ENCODE measurements at regions not wholly inside any gene's neighbourhood (a gene's known extent, or its start where the extent isn't known, plus 50 kb on each side); places are given as distances from the start of the nearest gene placed in this dataset.
A peak's percentile ranks its signal among the peaks of the same experiment; 100 is the strongest.
"Not testable (repeated sequence)": the region's sequence is repeated elsewhere in the genome, so short reads cannot be mapped to it uniquely, and the experiment has no call there.

DNA sequence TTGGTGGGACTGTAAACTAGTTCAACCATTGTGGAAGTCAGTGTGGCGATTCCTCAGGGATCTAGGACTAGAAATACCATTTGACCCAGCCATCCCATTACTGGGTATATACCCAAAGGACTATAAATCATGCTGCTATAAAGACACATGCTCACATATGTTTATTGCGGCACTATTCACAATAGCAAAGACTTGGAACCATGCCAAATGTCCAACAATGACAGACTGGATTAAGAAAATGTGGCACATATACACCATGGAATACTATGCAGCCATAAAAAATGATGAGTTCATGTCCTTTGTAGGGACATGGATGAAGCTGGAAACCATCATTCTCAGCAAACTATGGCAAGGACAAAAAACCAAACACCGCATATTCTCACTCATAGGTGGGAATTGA, 370.4 kb downstream of the DLEU7 start:
- FAIRE-seq; DNase-seq (ENCODE audit: low spot score): not testable (repeated sequence)

GRCh38 chr13:50474088-50474662, 369.3 kb downstream of the DLEU7 start:
- no peak for FAIRE-seq
- DNase-seq (ENCODE audit: low spot score): no peak

DNA sequence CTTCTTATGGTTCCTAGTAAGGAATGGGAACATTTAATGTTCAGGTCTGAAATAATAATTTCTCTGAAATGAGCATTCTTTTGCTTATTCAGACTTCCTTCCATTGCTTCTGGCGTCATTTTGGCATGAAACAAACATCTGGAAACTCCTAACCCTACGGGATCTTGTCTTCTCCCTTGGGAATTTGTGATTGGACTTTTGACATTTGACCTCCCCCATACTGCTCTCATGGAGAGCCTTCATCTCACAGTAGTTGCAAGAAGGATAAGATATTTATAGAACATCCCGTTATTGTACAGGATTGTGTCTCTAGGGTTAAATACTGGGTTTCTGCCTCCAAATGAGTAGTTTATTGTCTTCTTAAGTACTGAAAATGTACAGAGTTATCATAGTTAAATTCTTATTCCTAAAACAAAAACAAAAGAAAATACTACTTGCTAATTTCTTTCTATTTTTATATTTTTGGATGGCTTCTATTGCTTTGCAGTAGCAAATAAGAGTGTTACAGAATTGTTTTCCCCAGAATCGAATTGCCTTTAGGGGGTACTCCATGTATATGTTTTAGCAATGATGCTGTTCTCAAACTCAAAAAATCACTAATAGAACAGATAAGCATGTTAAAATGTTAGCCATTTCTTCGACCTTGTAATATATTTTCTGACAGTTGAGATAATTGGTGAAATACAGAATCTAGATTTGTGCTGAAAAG, 366.8 kb downstream of the DLEU7 start:
- FAIRE-seq: no peak
- DNase-seq (ENCODE audit: low spot score): no peak

GRCh38 chr13:50481936-50482335, 361.6 kb downstream of the DLEU7 start:
- DNase-seq (ENCODE audit: low spot score): no peak
- no peak for FAIRE-seq

DNA sequence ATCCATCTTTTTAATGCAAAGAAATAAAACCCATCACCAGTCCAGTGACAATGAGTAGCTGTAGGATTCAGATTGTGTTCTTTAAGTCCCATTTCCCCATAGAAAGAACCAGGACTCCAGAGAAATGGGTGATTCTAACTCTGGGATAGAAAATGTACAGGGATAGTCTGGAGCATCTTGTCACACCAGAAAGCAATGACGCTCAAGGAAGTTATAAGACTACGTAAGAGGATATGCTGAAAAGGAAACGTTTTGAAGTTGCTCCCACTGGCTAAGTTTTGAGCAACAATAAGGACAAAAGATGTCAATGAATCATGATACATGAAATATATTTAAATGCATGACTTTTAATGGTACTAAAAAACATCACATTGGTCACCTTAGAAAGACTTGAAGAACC, 360.1 kb downstream of the DLEU7 start:
- no peak for FAIRE-seq
- no peak for DNase-seq (ENCODE audit: low spot score)

- no peak for DNase-seq (ENCODE audit: low spot score)
- no peak for FAIRE-seq
Observed at GRCh38 chr13:50484472-50485113, 358.9 kb downstream of the DLEU7 start.

- no peak for DNase-seq (ENCODE audit: low spot score)
- no peak for FAIRE-seq
Observed at GRCh38 chr13:50485979-50486935, 357.2 kb downstream of the DLEU7 start.

DNA sequence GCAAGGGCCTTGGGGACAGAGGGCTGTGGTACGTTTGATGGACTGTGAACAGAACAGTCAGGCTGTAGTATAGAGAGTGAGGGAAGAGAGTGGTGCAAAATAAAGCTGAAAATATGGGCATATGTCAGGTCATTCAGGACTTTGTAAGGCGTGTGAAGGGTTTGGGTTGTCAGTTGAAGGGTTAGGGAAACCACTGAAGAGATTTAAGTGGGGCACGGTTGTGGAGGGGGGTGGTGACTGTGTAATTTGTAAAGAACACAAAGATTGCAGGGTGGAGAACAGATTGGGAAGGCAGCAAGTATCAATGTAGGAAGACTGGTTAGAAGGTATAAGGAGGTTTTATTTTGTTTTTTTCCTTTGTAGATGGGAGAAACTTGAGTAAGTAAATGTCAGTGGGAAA, 349.8 kb downstream of the DLEU7 start:
- FAIRE-seq (no peak), DNase-seq (ENCODE audit: low spot score) (no peak)

DNA sequence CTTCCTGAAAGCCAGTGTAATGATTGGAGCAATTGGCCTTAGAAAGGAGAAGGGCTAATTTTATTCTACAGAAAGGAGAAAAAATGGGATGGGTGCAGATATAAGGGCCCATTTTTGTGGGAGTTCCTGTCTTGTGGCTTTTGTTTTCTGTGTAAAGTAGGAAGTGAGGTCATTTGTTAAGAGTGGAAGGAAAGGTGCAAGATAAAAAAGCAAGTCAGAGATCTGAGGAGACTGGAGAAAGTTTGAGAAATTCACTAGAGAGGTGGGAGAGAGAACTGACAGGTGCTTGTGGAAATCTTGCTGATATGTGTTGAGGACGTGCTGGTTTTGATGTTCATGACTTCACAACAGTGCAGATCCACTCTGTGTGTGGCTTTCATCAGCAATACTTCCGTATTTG, 349.4 kb downstream of the DLEU7 start:
- DNase-seq (ENCODE audit: low spot score) (no peak), FAIRE-seq (no peak)

DNA sequence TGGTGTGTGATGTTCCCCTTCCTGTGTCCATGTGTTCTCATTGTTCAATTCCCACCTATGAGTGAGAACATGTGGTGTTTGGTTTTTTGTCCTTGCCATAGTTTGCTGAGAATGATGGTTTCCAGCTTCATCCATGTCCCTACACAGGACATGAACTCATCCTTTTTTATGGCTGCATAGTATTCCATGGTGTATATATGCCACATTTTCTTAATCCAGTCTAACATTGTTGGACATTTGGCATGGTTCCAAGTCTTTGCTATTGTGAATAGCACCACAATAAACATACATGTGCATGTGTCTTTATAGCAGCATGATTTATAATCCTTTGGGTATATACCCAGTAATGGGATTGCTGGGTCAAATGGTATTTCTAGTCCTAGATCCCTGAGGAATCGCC, 340.3 kb downstream of the DLEU7 start:
- FAIRE-seq; DNase-seq (ENCODE audit: low spot score): not testable (repeated sequence)

DNA sequence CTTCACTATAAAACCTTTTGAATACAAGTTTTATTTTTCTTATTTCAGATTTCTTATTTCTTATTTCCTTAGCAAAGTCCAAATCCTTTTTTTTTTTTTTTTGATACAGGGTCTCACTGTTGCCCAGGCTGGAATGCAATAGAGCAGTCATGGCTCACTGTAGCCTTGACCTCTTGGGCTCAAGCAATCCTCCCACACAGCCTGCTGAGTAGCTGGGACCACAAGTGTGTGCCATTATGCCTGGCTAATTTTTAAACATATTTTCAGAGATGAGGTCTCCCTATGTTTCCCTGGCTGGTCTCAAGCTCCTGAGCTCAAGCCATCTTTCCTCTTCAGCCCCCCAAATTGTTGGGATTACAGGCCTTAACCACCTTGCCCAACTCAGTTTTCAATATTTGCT, 334.3 kb downstream of the DLEU7 start:
- DNase-seq (ENCODE audit: low spot score) (no peak), FAIRE-seq (no peak)

GRCh38 chr13:50509771-50510441, 333.6 kb downstream of the DLEU7 start:
- DNase-seq (ENCODE audit: low spot score) (no peak), FAIRE-seq (no peak)

- FAIRE-seq; DNase-seq (ENCODE audit: low spot score): not testable (repeated sequence)
Observed at GRCh38 chr13:50510885-50511545, 332.5 kb downstream of the DLEU7 start.

- no peak for DNase-seq (ENCODE audit: low spot score)
Observed at GRCh38 chr13:50511877-50512341, 331.6 kb downstream of the DLEU7 start.

DNA sequence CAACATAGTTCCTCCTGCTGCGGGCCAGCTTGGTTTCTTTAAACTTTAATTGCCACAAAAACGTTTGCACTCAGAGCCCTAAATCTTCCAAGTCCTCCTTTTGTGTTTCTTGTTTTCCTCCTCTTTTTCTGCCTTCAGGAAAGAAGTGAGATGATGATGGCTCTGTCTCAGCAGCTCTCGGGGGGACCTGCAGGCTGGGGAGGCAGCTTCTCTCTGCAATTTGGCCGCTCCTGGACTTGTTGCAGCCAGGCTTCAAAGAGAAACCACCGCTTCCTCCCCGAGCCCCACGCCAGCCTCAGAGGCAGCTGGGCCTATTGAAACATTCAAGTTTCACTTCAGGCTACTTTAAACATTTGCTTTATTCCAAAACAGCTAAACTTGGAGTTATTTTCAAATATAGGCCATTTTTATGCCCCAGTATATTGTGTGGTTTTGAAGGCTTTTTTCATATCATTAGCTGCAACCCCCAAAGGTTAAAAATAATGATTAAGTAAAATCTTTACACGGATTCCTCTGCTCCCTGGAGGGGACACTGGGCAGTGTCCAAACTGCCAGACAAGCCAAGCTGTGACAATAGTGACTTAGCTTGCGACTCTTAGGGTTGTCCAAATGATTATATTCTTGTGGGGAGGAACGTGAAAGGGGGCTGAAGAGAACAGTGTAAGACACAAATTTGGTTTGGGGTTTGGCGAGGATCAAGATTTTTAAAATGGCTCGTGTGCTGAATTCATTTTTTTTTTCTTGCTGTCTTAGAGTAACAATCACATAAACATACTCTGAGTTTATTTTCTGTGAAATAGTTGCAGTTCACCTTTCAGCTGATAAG, 330.8 kb downstream of the DLEU7 start:
- DNase-seq (ENCODE audit: low spot score): peak; percentile 40
- FAIRE-seq: no peak

More at GRCh38 chr13:50511877-50512341, 331.6 kb downstream of the DLEU7 start:
- no peak for FAIRE-seq

GRCh38 chr13:50513300-50513877, 330.1 kb downstream of the DLEU7 start:
- DNase-seq (ENCODE audit: low spot score): no peak
- FAIRE-seq: no peak

- FAIRE-seq: no peak
- DNase-seq (ENCODE audit: low spot score): no peak
Observed at GRCh38 chr13:50514249-50514648, 329.2 kb downstream of the DLEU7 start.

DNA sequence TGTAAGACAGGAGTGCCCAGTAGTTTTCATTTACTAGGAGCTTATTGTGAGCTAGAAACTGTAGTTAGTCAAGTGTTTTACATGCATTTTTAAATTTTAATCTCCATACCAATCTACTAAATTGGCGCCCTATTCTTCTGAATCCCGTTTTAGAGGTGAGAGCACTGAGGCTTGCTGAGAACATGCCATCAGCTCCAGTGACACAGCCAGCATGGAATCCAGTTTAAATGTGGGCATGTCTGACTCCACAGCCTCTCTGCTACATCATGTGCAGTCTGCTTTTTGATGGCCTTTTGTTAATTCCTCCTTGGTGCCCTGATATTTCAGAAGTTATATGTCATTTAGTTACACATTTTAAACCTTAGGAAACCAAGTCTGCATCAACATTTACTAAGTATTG, 325.4 kb downstream of the DLEU7 start:
- FAIRE-seq: no peak
- no peak for DNase-seq (ENCODE audit: low spot score)

DNA sequence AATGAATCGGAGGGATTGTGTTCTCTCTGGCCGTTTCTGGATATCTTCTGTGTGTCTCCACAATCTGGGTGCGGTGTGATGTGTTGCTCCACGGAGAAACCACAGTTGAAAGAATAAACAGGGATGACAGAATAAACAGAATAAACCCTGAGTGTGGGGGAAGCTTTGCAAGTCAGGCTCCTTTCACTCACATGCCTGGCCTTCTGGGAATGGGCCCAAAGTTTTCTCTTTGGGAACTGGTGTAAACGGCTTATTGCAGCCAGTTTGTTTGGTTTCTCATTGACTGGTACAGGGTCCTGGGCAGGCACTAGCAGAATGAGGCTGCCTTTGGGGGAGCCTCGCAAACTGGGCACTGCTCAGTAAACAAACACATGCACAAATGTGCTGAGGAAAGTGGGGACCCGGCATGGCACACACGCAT, 324.7 kb downstream of the DLEU7 start:
- no peak for DNase-seq (ENCODE audit: low spot score)
- FAIRE-seq: no peak
